ENCODE measurements at regions not wholly inside any gene's neighbourhood (a gene's known extent, or its start where the extent isn't known, plus 50 kb on each side); places are given as distances from the start of the nearest gene placed in this dataset.
A peak's percentile ranks its signal among the peaks of the same experiment; 100 is the strongest.

GRCh38 chr21:14657241-14658008 is 111.3 kb upstream of the SAMSN1 start (continued):
- TF ChIP-seq AFF4 (CRISPR knock-in tag; IDR thresholded peaks at IDR 0.05) (no peak), TCF3 (CRISPR knock-in tag; IDR thresholded peaks at IDR 0.05) (peak; percentile 39), ZBTB26 (CRISPR knock-in tag; IDR thresholded peaks at IDR 0.05) (no peak), ZNF408 (CRISPR knock-in tag; IDR thresholded peaks at IDR 0.05; ENCODE audit: low read depth) (no peak), MAFF (IDR thresholded peaks at IDR 0.05; ENCODE audit: low read length) (no peak), HMG20A (CRISPR knock-in tag; conservative IDR thresholded peaks at IDR 0.05) (no peak), RAD21 (CRISPR knock-in tag; conservative IDR thresholded peaks at IDR 0.05 in 1 of 2, IDR thresholded peaks at IDR 0.05 in 1 of 2) (no peak), ASH1L (IDR thresholded peaks at IDR 0.05; ENCODE audit: borderline replicate concordance, low read depth, partially characterized antibody) (no peak), ZNF212 (CRISPR knock-in tag; IDR thresholded peaks at IDR 0.05) (no peak), CHD7 (IDR thresholded peaks at IDR 0.05; ENCODE audit: low read depth, low read length) (no peak), ZNF184 (CRISPR knock-in tag; IDR thresholded peaks at IDR 0.05) (no peak)

Measured in K562 (cell line).